PC-3 (cell line): ENCODE measurements at regions not wholly inside any gene's neighbourhood (a gene's known extent, or its start where the extent isn't known, plus 50 kb on each side); places are given as distances from the start of the nearest gene placed in this dataset.

Experiments
- ATAC-seq: fragments of 200-7000 bp; cut with Tn5 transposase; 2 replicates; pipeline ENCODE4 v1.9.1; 2020; ENCODE audit warnings: mild to moderate bottlenecking, moderate library complexity
- BruUV-seq: library from RNA; stranded (reverse); fragments of 400-500 nt; replicated peaks from 2 replicates; lab custom pipeline; 2021; lab: Mats Ljungman, UMichigan
- CTCF ChIA-PET: fragments of 300-600 bp; sonication (Branson Sonifier 250); formaldehyde crosslinking; loops from one replicate; lab custom pipeline; 2022; ENCODE audit warnings: antibody characterized with exemption; lab: Charles Lee
- POLR2A ChIA-PET: fragments of 300-600 bp; sonication (Branson Sonifier 250); formaldehyde crosslinking; loops from one replicate; lab custom pipeline; 2022; ENCODE audit warnings: antibody characterized with exemption; ENCODE audit not compliant: unreplicated experiment; lab: Charles Lee
- DNase-seq: peaks from one replicate; pipeline ENCODE4 v3.0.0-alpha.2; 2015
- H2AFZ ChIP-seq: fragments of 300-600 bp; sonication (generic); 2 replicates; pipeline ENCODE4 v1.6.0; 2016; ENCODE audit warnings: antibody characterized with exemption, low read length
- H3F3A ChIP-seq: fragments of 300-600 bp; sonication (generic); one replicate; pipeline ENCODE4 v1.6.0; 2017; ENCODE audit warnings: antibody characterized with exemption, low read length, control low read depth, mild to moderate bottlenecking; ENCODE audit not compliant: unreplicated experiment
- H3K27ac ChIP-seq: fragments of 300-600 bp; sonication (generic); 2 replicates; pipeline ENCODE4 v1.5.1; 2016; ENCODE audit warnings: mild to moderate bottlenecking, low read length
- H3K27me3 ChIP-seq: fragments of 300-600 bp; sonication (generic); 2 replicates; pipeline ENCODE4 v1.6.1; 2016; ENCODE audit warnings: low read length, mixed read lengths
- H3K36me3 ChIP-seq: fragments of 300-600 bp; sonication (generic); 2 replicates; pipeline ENCODE4 v1.6.1; 2016; ENCODE audit warnings: low read depth, mixed run types, low read length, mixed read lengths
- H3K4me1 ChIP-seq: fragments of 300-600 bp; sonication (generic); 2 replicates; pipeline ENCODE4 v1.5.1; 2016; ENCODE audit warnings: low read length; ENCODE audit not compliant: insufficient read depth
- H3K4me2 ChIP-seq: fragments of 300-600 bp; sonication (generic); 2 replicates; pipeline ENCODE4 v1.6.0; 2016; ENCODE audit warnings: low read length
- H3K4me3 ChIP-seq: fragments of 300-600 bp; sonication (generic); 2 replicates; pipeline ENCODE4 v1.5.1; 2016; ENCODE audit warnings: mild to moderate bottlenecking, low read length, mixed read lengths
- H3K79me2 ChIP-seq: fragments of 300-600 bp; sonication (generic); 2 replicates; pipeline ENCODE4 v1.6.1; 2017; ENCODE audit warnings: low read length, mixed read lengths
- H3K9ac ChIP-seq: fragments of 300-600 bp; sonication (generic); 2 replicates; pipeline ENCODE4 v1.6.0; 2016; ENCODE audit warnings: mild to moderate bottlenecking, low read length
- H3K9me2 ChIP-seq: fragments of 300-600 bp; sonication (generic); replicated peaks from 2 replicates; pipeline ENCODE4 v1.6.1; 2016; ENCODE audit warnings: mixed run types, low read length, mixed read lengths
- H3K9me3 ChIP-seq: fragments of 300-600 bp; sonication (generic); 2 replicates; pipeline ENCODE4 v1.6.1; 2016; ENCODE audit warnings: low read length, mixed read lengths
- H4K20me1 ChIP-seq: fragments of 300-600 bp; sonication (generic); 2 replicates; pipeline ENCODE4 v1.6.1; 2016; ENCODE audit warnings: low read length, mixed read lengths
- CTCF ChIP-seq: fragments of 300-600 bp; sonication (generic); conservative IDR thresholded peaks from 2 replicates; pipeline ENCODE4 v1.5.1; 2017; ENCODE audit warnings: antibody characterized with exemption, low read depth, mild to moderate bottlenecking, low read length
- EZH2 ChIP-seq: fragments of 300-600 bp; sonication (generic); IDR thresholded peaks from one replicate; pipeline ENCODE4 v1.6.1; 2017; ENCODE audit warnings: antibody characterized with exemption, mild to moderate bottlenecking, low read length; ENCODE audit not compliant: unreplicated experiment
- EZH2phosphoT487 ChIP-seq: fragments of 300-600 bp; sonication (generic); IDR thresholded peaks from 2 replicates; pipeline ENCODE4 v1.6.1; 2018; ENCODE audit warnings: mild to moderate bottlenecking, antibody characterized with exemption, low read length, borderline replicate concordance
- intact Hi-C: fragments of 100-400 bp; cut with micrococcal nuclease; formaldehyde crosslinking; loops from 2 replicates; pipeline ENCODE4 v1.9.0; 2023

DNA sequence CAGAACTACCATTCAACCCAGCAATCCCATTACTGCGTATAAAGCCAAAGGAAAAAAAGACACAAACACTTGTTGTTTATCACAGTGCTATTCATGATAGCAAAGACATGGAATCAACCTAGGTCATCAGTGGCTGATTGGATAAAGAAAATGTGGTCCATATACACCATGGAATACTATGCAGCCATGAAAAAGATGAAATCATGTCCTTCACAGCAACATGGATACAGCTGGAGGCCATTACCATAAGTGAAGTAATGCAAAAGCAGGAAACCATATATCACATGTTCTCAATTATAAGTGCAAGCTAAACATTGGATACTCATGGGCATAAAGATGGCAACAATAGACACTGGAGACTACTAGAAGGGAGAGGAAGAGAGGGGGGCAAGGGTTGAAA is 299.6 kb downstream of the ADGRG6 start:
- H3K4me3 ChIP-seq: no peak overlapping the region
- H4K20me1 ChIP-seq: no peaks in the 10 kb centered on the region
- TF ChIP-seq CTCF: no peak
- no peak for TF ChIP-seq EZH2phosphoT487
- no peak for TF ChIP-seq EZH2
- no peaks in the 10 kb centered on the region for H3K79me2 ChIP-seq
- DNase-seq (no peak), ATAC-seq (no peak)
- H2AFZ ChIP-seq: no peak overlapping the region
- no peak overlapping the region for H3K4me2 ChIP-seq
- H3K9me3 ChIP-seq: no peaks in the 10 kb centered on the region
- ChIA-PET CTCF (no interaction called here), POLR2A (no interaction called here)
- no peak overlapping the region for H3K27ac ChIP-seq
- no peaks in the 10 kb centered on the region for H3F3A ChIP-seq
- no peak overlapping the region for H3K9ac ChIP-seq
- H3K9me2 ChIP-seq: no peaks in the 10 kb centered on the region
- no TSS peak for BruUV-seq
- H3K36me3 ChIP-seq: no peaks in the 10 kb centered on the region
- intact Hi-C loops: no loop called here
- H3K27me3 ChIP-seq: peaks cover 7% of the 10 kb centered on the region; the same call in 1 of the 2 replicates
- no peaks in the 10 kb centered on the region for H3K4me1 ChIP-seq

DNA sequence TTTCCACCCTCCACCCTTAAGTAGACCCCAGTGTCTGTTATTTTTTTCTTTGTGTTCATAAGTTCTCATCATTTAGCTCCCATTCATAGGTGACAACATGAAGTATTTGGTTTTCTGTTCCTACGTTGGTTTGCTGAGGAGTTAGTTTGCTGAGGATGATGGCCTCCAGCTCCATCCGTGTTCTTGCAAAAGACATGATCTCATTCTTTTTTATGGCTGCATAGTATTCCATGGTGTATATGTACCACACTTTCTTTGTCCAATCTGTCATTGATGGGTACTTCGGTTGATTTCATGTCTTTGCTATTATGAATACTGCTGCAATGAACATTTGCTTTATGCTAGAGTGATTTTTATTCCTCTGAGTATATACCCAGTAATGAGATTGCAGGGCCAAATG is 301.2 kb downstream of the ADGRG6 start:
- Histone ChIP-seq H3K4me1 (no peaks in the 10 kb centered on the region), H3K27ac (no peak overlapping the region), H3K9me2 (no peaks in the 10 kb centered on the region), H3K9ac (no peak overlapping the region), H3K27me3 (no peaks in the 10 kb centered on the region; the same call in 1 of the 2 replicates), H3K9me3 (no peaks in the 10 kb centered on the region), H3K4me2 (no peak overlapping the region), H3F3A (no peaks in the 10 kb centered on the region), H3K36me3 (no peaks in the 10 kb centered on the region), H4K20me1 (no peaks in the 10 kb centered on the region), H2AFZ (no peak overlapping the region), H3K4me3 (no peak overlapping the region), H3K79me2 (no peaks in the 10 kb centered on the region)
- BruUV-seq: no TSS peak
- ATAC-seq: no peak
- ChIA-PET CTCF (no interaction called here), POLR2A (no interaction called here)
- no peak for DNase-seq
- TF ChIP-seq EZH2phosphoT487: no peak
- no peak for TF ChIP-seq CTCF
- no peak for TF ChIP-seq EZH2
- intact Hi-C loops: no loop called here

DNA sequence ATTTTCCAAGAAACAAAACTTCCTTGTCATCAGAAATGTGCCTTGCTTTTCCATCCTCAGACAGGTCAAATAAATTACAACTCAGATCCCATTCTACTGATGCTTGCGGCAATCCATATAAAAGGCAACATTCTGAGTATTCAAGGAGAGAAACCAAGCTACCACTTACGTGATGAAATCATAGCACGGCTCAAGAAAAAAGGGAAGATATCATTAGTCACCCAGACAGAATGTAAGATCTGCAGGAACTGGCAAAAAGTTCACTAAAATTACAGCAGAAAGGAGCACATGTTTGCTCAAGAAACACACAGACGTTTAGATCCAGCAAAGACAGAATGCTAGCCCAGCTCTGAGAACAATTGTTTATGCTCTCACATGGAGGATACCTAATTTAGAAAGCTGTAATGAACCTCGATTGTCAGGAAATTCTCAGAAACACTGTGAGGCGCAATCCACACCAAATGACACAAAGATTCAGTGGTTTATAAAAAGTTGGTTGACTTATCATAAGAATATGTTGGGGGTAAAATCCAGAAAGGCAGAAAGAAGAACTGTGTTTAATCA is 304.2 kb downstream of the ADGRG6 start:
- Histone ChIP-seq H3K4me2 (no peak overlapping the region), H4K20me1 (no peaks in the 10 kb centered on the region), H2AFZ (no peak overlapping the region), H3K36me3 (no peaks in the 10 kb centered on the region), H3K9ac (no peak overlapping the region), H3K79me2 (no peaks in the 10 kb centered on the region), H3K4me3 (no peak overlapping the region), H3K9me3 (no peaks in the 10 kb centered on the region), H3K9me2 (no peaks in the 10 kb centered on the region), H3F3A (no peaks in the 10 kb centered on the region), H3K27me3 (no peaks in the 10 kb centered on the region; the same call in 1 of the 2 replicates), H3K4me1 (no peaks in the 10 kb centered on the region), H3K27ac (no peak overlapping the region)
- TF ChIP-seq CTCF (no peak), EZH2phosphoT487 (no peak), EZH2 (no peak)
- DNase-seq (no peak), ATAC-seq (no peak)
- no TSS peak for BruUV-seq
- intact Hi-C loops: no loop called here
- ChIA-PET POLR2A (no interaction called here), CTCF (no interaction called here)
